ENCODE measurements at regions not wholly inside any gene's neighbourhood (a gene's known extent, or its start where the extent isn't known, plus 50 kb on each side); places are given as distances from the start of the nearest gene placed in this dataset.
"Not testable (repeated sequence)": the region's sequence is repeated elsewhere in the genome, so short reads cannot be mapped to it uniquely, and the experiment has no call there.

DNA sequence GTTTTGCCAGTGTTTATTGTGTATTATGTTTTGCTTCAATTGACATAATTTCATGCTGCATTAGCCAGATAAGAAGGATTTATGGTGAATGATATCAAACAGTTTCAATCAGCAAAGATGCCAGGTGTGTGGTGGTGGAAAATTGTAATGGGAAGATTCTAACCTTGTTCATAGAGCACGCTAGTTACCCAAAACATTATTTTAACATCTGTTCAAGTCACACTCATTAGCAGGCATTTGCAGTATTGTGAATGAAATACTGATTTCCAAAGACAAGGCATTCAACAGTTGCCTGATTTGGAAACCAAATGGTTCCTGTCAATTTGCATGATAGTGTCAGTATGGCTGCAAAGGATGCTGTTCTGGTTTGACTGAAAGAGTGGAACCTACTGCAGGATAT lies 129.7 kb downstream of the EPC1 start:
- DNase-seq, result no peak

GRCh38 chr10:32213838-32214237 lies 133.1 kb downstream of the EPC1 start:
- not testable (repeated sequence) for DNase-seq

DNA sequence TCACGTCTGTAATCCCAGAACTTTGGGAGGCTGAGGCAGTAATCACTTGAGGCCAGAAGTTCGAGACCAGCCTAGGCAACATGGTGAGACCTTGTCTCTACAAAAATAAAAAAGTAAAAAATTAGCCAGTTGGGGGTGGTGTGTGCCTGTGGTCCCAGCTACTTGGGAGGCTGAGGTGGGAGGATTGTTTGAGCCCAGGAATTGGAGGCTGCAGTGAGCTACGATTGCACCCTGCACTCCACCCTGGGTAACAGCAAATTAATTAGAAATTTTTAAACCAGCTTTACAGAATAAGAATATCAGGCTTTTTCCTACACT lies 136.0 kb downstream of the EPC1 start:
- no peak for DNase-seq

GRCh38 chr10:32210306-32211045 lies 136.5 kb downstream of the EPC1 start:
- peak in 1 of 5 donors; percentile 8 for DNase-seq

DNA sequence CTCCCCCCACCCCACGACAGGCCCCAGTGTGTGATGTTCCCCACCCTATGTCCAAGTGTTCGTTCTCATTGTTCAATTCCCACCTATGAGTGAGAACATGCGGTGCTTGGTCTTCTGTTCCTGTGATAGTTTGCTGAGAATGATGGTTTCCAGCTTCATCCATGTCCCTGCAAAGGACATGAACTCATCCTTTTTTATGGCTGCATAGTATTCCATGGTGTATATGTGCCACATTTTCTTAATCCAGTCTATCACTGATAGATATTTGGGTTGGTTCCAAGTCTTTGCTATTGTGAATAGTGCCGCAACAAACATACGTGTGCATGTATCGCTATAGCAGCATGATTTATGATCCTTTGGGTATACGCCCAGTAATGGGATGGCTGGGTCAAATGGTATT lies 139.0 kb downstream of the EPC1 start:
- not testable (repeated sequence) for DNase-seq

- DNase-seq, result peak; percentile 15 to 59 (median 29)
These were observed 139.4 kb downstream of the EPC1 start for GRCh38 chr10:32207544-32207943.

DNA sequence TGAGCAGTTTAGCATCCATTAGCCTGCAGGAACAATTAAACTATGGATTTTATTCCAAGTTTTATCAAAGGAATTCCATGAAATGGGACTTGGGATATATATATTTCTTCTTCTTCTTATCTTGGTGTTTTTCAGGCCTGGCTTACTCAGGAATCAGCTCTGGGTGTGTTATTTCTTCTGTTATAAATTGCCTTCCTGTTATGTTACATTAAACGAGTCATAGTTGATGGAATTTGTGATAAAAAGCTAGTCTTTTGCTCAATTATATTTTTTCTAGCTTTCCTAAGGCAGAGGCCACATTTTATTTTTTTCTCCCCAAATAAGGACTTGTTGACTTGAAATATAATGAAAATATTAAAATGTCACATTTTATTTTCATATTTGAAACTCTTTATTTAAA lies 141.3 kb downstream of the EPC1 start:
- DNase-seq, result no peak

DNA sequence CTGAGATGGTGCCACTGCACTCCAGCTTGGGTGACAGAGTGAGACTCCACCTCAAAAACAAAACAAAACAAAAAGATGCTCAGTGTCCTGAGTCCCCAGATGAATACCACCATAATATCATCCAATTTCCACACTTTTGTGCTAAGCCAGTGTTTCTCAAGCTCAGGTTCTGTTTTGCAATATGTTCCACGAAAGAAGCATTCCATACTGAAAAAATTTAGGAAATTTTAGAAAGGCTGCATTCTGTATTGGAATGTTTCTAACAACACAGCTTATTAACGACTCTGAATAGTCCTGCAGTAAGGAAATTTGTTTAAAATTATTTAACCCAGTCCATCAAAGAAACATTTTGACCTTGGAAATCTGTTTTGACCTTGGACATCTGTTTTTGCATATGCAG lies 142.4 kb downstream of the EPC1 start:
- DNase-seq, result no peak

GRCh38 chr10:32199714-32200394 lies 143.6 kb upstream of the KIF5B start:
- DNase-seq, result no peak

DNA sequence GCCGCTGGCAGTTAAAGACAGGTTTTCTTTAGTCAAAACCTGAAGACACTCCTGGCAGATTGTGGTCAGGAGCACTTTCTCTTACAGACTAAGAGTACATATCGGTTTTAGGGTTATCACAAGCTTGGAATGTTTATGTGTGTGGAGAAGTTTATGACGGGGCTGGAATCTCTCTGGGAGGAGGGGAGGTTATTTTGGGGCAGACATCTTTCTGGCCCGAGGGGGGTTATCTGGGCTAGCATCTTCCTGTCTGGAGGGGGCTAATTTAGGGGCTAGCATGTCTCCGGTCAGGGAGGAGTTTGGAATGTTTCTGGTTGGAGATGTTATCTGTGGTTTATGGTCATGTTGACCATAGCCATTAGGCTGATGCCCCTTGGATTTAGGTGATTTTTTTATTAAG lies 141.2 kb upstream of the KIF5B start:
- DNase-seq, result no peak

DNA sequence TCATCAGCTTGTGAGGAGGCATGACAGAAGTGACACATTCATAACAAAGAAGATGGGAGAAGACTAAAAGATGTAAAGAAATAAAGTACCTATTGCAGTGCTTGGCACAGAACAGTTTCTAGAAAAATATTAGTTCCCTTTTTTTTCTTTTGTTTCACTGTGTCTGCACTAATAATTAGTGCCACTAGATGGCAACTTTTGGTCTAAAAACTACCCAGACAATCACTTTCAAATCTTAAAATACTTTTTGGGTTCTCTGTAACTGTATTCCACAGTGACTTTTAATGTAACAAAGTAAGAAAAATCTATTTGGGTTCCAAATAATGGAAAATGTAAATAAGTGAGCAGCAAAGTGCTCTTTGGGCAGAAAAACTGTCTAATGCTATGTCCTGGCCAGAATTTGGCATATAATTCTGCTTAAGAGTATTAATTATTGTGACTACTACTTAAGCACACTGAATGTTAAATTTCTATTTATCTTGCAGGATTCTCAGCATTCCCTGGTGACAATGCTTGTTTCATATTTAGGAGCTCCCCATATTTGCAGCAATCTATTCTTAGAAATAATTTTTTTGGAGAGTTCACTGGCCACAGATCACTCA lies 134.8 kb upstream of the KIF5B start:
- DNase-seq, result peak in 1 of 5 donors; percentile 36

DNA sequence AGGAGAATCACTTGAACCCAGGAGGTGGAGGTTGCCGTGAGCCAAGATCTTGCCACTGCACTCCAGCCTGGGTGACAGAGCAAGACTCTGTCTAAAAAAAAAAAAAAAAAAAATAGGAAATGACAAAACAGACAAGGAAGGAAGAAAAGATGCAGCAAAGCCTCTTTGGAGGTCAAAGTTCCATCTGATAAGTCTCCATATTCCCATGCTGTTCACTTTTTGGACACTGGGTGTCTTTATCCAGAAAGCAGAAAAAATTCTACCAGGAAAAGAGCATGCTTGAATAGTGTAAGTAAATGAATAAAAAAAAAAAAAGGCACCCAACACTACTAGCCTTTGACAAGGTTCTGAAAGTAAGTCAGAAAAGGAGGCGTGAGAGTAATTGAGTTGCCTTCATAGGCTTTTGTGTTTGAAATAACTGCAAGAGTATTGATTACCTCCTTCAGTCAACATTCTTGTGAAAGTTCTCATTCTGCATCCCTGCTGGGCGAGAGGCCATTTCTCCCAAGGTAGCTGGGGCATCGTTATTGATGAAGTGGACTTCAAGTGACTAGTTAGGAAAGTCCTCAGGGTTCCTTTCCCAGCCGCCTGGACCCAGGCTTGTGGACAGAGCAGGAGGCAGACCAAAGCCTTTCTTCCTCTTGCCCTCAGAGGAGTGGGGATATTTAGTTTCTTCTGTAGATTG lies 133.3 kb upstream of the KIF5B start:
- DNase-seq, result no peak

GRCh38 chr10:32188601-32189000 lies 132.4 kb upstream of the KIF5B start:
- DNase-seq, result not testable (repeated sequence)

DNA sequence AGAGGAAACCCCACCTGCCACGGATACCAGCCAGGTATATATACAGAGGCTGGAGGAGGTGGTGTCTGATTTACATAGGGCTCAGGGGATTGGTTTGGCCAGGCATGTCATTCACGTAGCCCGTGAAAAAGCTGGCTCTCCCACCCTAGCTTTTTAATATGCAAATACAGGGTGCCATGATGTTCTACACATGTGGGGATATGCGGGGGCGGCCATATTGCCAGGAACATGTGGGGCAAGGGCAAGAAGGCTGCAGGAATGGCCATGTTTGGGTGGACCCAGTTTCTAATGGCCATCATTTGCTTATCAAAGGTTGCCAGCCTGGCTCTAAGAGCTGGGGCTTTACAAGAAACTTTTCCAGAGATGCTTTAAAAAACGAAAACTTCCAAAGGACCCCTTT lies 131.5 kb upstream of the KIF5B start:
- DNase-seq, result no peak

DNA sequence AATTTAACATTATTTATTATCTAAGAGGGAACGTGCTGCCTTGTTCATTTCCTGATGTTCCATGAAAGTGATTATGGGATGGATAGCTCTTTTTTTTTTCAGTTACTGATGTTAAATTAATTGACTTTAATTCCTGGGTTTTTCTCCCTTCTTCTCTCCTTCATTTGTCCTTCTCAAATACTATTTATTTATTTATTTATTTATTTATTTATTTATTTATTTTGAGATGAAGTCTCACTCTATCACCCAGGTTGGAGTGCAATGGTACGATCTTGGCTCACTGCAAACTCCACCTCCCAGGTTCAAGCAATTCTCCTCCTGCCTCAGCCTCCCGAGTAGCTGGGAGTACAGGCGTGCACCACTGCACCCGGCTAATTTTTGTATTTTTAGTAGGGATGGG lies 127.4 kb upstream of the KIF5B start:
- DNase-seq, result not testable (repeated sequence)

DNA sequence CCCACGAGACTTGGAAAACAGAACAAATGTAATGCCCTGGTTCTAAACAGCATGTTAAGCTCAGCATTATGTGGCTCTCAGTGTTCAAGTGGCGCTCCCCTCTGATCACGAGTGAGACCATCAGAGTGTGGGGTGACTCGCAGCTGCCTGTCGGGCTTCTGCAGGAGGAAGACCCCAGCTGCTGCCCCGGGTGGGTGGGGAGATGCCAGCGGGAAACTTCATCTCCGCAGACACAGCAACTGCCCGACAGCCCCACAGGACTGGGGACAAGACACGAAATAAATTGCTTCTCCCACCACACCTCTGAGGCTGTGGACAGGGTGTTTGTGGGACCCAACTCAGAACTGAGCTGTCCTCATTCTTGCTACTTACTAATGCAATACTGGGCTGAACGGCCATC lies 126.3 kb upstream of the KIF5B start:
- no peak for DNase-seq

- no peak for DNase-seq
These were observed 124.4 kb upstream of the KIF5B start for GRCh38 chr10:32180390-32181280.

GRCh38 chr10:32179836-32180235 lies 123.6 kb upstream of the KIF5B start:
- DNase-seq, result no peak

GRCh38 chr10:32177594-32177993 lies 121.4 kb upstream of the KIF5B start:
- not testable (repeated sequence) for DNase-seq

- no peak for DNase-seq
These were observed 119.4 kb upstream of the KIF5B start for GRCh38 chr10:32175629-32176028.

DNA sequence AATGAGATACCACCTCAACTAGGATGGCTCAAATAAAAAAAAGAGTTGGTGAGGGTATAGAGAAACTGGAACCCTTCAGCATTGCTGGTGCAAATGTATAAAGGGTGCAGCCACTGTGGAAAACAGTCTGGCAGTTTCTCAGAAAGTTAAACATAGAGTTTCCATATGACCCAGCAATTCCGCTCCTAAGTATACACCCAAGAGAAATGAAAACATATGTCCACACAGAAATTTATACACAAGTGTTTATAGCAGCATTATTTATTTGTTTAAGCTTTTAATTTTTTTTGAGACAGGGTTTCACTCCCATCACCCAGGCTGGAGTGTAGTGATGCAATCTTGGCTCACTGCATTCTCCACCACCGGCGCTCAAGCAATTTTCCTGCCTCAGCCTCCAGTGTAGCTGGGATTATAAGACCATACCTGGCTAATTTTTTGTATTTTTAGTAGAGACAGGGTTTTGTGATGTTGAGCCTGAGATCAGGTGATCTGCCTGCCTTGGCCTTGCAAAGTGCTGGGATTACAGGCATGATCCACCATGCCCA lies 118.2 kb upstream of the KIF5B start:
- DNase-seq, result no peak

GRCh38 chr10:32171204-32171603 lies 115.0 kb upstream of the KIF5B start:
- DNase-seq, result no peak

All from T-helper 1 cell (primary cell).